Liver (tissue), 7 donors: ENCODE measurements at regions not wholly inside any gene's neighbourhood (a gene's known extent, or its start where the extent isn't known, plus 50 kb on each side); places are given as distances from the start of the nearest gene placed in this dataset.

Source experiments
- DNase-seq: peaks from one replicate; pipeline ENCODE4 v3.0.0-alpha.2; 2017; ENCODE audit warnings: low spot score
- H3K27ac ChIP-seq, 2 donors: one replicate each; pipeline ENCODE4 v1.7.0; 2013; ENCODE audit warnings: inconsistent platforms in 2 of 2, low read length in 2 of 2, control low read depth in 1 of 2, low read depth in 1 of 2, mild to moderate bottlenecking in 1 of 2
- H3K27me3 ChIP-seq, 4 donors: one replicate each; pipeline versions ENCODE4 v1.6.1 to v1.7.0; 2013; ENCODE audit warnings: low read length in 3 of 4, inconsistent platforms in 1 of 4, mild to moderate bottlenecking in 1 of 4, moderate library complexity in 1 of 4; ENCODE audit not compliant: control insufficient read depth in 4 of 4, insufficient read depth in 4 of 4
- H3K36me3 ChIP-seq, 4 donors: one replicate each; pipeline versions ENCODE4 v1.6.1 to v1.7.0; 2013; ENCODE audit warnings: low read length in 3 of 4, mild to moderate bottlenecking in 3 of 4, low read depth in 1 of 4, moderate library complexity in 1 of 4; ENCODE audit not compliant: control insufficient read depth in 4 of 4, insufficient read depth in 3 of 4
- H3K4me1 ChIP-seq, 4 donors: one replicate each; pipeline versions ENCODE4 v1.6.1 to v1.7.0; 2013; ENCODE audit warnings: low read length in 3 of 4, mild to moderate bottlenecking in 3 of 4, moderate library complexity in 1 of 4; ENCODE audit not compliant: control insufficient read depth in 4 of 4, insufficient read depth in 4 of 4
- H3K4me3 ChIP-seq, 3 donors: one replicate each; pipeline versions ENCODE4 v1.6.1 to v1.7.0; 2013; ENCODE audit warnings: low read length in 3 of 3, control low read depth in 1 of 3, low read depth in 1 of 3, mild to moderate bottlenecking in 1 of 3
- H3K9ac ChIP-seq, 2 donors: one replicate each; pipeline ENCODE4 v1.7.0; 2013; ENCODE audit warnings: low read length in 2 of 2, mild to moderate bottlenecking in 2 of 2, moderate library complexity in 2 of 2, control low read depth in 1 of 2, low read depth in 1 of 2
- H3K9me3 ChIP-seq, 4 donors: one replicate each; pipeline versions ENCODE4 v1.6.1 to v1.7.0; 2013; ENCODE audit warnings: low read length in 3 of 4; ENCODE audit not compliant: control insufficient read depth in 4 of 4
- EGR1 ChIP-seq, 2 donors: IDR thresholded peaks; 2 replicates each; pipeline ENCODE4 v1.6.1; 2016 to 2018; ENCODE audit warnings: antibody characterized with exemption in 2 of 2, low read depth in 2 of 2
- FOXA1 ChIP-seq: IDR thresholded peaks from 2 replicates; pipeline ENCODE4 v1.6.1; 2016; ENCODE audit warnings: antibody characterized with exemption
- GABPA ChIP-seq, 2 donors: IDR thresholded peaks in 1 of 2; conservative IDR thresholded peaks in 1 of 2; 2 replicates each; pipeline ENCODE4 v1.6.1; 2016; ENCODE audit warnings: antibody characterized with exemption in 2 of 2, mild to moderate bottlenecking in 1 of 2, moderate library complexity in 1 of 2
- HNF4A ChIP-seq, 2 donors: conservative IDR thresholded peaks; 2 replicates each; pipeline ENCODE4 v1.6.1; 2016; ENCODE audit warnings: antibody characterized with exemption in 2 of 2, mild to moderate bottlenecking in 2 of 2
- HNF4G ChIP-seq: IDR thresholded peaks from 2 replicates; pipeline ENCODE4 v1.6.1; 2016; ENCODE audit warnings: antibody characterized with exemption
- JUND ChIP-seq, 2 donors: IDR thresholded peaks; 2 replicates each; pipeline ENCODE4 v1.6.1; 2016; ENCODE audit warnings: antibody characterized with exemption in 2 of 2
- RAD21 ChIP-seq, 2 donors: IDR thresholded peaks; 2 replicates each; pipeline ENCODE4 v1.6.1; 2016; ENCODE audit warnings: antibody characterized with exemption in 2 of 2, mild to moderate bottlenecking in 2 of 2
- RXRA ChIP-seq, 2 donors: IDR thresholded peaks; 2 replicates each; pipeline ENCODE4 v1.6.1; 2017 to 2018; ENCODE audit warnings: antibody characterized with exemption in 2 of 2, mild to moderate bottlenecking in 1 of 2
- SP1 ChIP-seq: IDR thresholded peaks from 2 replicates; pipeline ENCODE4 v1.6.1; 2018; ENCODE audit warnings: antibody characterized with exemption, mild to moderate bottlenecking
- TAF1 ChIP-seq: conservative IDR thresholded peaks from 2 replicates; pipeline ENCODE4 v1.6.1; 2016; ENCODE audit warnings: antibody characterized with exemption, mild to moderate bottlenecking
- WGBS: extraction: QIAGEN DNeasy Blood & Tissue Kit; methylation state at CpG from one replicate; pipeline ENCODE4 v1.1.7; 2013; 5-methylcytosine and 5-hydroxymethylcytosine counted together
- TF ChIP-seq, protein P1 (sequence below): IDR thresholded peaks from 2 replicates; pipeline ENCODE4 v1.6.1; 2016; ENCODE audit warnings: antibody characterized with exemption
- TF ChIP-seq, protein P2 (sequence below): IDR thresholded peaks from 2 replicates; pipeline ENCODE4 v1.6.1; 2016; ENCODE audit warnings: antibody characterized with exemption, mild to moderate bottlenecking
- donor health status: healthy.
- donor health status: healthy.
- donor health status: healthy.
- donor health status: healthy.

- DNase-seq: no peak
- Histone ChIP-seq H3K36me3 (no peaks in the 10 kb centered on the region), H3K9ac (no peak overlapping the region), H3K4me3 (no peak overlapping the region), H3K4me1 (no peaks in the 10 kb centered on the region), H3K27ac (no peak overlapping the region), H3K9me3 (no peaks in the 10 kb centered on the region), H3K27me3 (no peaks in the 10 kb centered on the region)
- TF ChIP-seq RXRA (IDR thresholded peaks at IDR 0.05): no peak
- no peak for TF ChIP-seq GABPA (IDR thresholded peaks at IDR 0.05 in 1 of 2, conservative IDR thresholded peaks at IDR 0.05 in 1 of 2)
- TF ChIP-seq, protein P1, sequence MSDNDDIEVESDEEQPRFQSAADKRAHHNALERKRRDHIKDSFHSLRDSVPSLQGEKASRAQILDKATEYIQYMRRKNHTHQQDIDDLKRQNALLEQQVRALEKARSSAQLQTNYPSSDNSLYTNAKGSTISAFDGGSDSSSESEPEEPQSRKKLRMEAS: no peak
- TF ChIP-seq FOXA1: no peak
- 73% methylated on average over 8 of the region's 8 CpGs for whole genome bisulfite sequencing
Observed at GRCh38 chr6:41439524-41440418, 104.4 kb downstream of the NCR2 start.

GRCh38 chr6:41440958-41441357 is 105.2 kb upstream of the FOXP4 start:
- Histone ChIP-seq H3K4me1 (no peaks in the 10 kb centered on the region), H3K4me3 (no peak overlapping the region), H3K27me3 (no peaks in the 10 kb centered on the region), H3K9ac (no peak overlapping the region), H3K36me3 (no peaks in the 10 kb centered on the region), H3K27ac (no peak overlapping the region), H3K9me3 (no peaks in the 10 kb centered on the region)
- TF ChIP-seq HNF4A (conservative IDR thresholded peaks at IDR 0.05) (no peak), SP1 (no peak), EGR1 (IDR thresholded peaks at IDR 0.05; ENCODE audit: low read depth in 2 of 2) (no peak), RAD21 (IDR thresholded peaks at IDR 0.05) (no peak), HNF4G (no peak), TAF1 (no peak), GABPA (IDR thresholded peaks at IDR 0.05 in 1 of 2, conservative IDR thresholded peaks at IDR 0.05 in 1 of 2) (no peak), JUND (IDR thresholded peaks at IDR 0.05) (no peak), FOXA1 (no peak), RXRA (IDR thresholded peaks at IDR 0.05) (no peak)
- TF ChIP-seq, protein P1: no peak
- TF ChIP-seq, protein P2, sequence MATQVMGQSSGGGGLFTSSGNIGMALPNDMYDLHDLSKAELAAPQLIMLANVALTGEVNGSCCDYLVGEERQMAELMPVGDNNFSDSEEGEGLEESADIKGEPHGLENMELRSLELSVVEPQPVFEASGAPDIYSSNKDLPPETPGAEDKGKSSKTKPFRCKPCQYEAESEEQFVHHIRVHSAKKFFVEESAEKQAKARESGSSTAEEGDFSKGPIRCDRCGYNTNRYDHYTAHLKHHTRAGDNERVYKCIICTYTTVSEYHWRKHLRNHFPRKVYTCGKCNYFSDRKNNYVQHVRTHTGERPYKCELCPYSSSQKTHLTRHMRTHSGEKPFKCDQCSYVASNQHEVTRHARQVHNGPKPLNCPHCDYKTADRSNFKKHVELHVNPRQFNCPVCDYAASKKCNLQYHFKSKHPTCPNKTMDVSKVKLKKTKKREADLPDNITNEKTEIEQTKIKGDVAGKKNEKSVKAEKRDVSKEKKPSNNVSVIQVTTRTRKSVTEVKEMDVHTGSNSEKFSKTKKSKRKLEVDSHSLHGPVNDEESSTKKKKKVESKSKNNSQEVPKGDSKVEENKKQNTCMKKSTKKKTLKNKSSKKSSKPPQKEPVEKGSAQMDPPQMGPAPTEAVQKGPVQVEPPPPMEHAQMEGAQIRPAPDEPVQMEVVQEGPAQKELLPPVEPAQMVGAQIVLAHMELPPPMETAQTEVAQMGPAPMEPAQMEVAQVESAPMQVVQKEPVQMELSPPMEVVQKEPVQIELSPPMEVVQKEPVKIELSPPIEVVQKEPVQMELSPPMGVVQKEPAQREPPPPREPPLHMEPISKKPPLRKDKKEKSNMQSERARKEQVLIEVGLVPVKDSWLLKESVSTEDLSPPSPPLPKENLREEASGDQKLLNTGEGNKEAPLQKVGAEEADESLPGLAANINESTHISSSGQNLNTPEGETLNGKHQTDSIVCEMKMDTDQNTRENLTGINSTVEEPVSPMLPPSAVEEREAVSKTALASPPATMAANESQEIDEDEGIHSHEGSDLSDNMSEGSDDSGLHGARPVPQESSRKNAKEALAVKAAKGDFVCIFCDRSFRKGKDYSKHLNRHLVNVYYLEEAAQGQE: no peak
- DNase-seq: no peak
- 93% methylated on average over 6 of the region's 6 CpGs for WGBS
